ENCODE measurements at regions not wholly inside any gene's neighbourhood (a gene's known extent, or its start where the extent isn't known, plus 50 kb on each side); places are given as distances from the start of the nearest gene placed in this dataset.

- TF ChIP-seq CTCF (conservative IDR thresholded peaks at IDR 0.05) = no peak
- no peak overlapping the region for H3K27ac ChIP-seq
Observed at GRCh38 chr7:131657881-131658280, 101.5 kb upstream of the PODXL start.

GRCh38 chr7:131656980-131657723 lies 100.7 kb upstream of the PODXL start:
- no peak for TF ChIP-seq CTCF (conservative IDR thresholded peaks at IDR 0.05)
- no peak overlapping the region for H3K27ac ChIP-seq

GRCh38 chr7:131655866-131656265 lies 99.4 kb upstream of the PODXL start:
- TF ChIP-seq CTCF (conservative IDR thresholded peaks at IDR 0.05) = no peak
- H3K27ac ChIP-seq = no peak overlapping the region

- H3K27ac ChIP-seq = no peak overlapping the region
- no peak for TF ChIP-seq CTCF (conservative IDR thresholded peaks at IDR 0.05)
Observed at GRCh38 chr7:131655447-131655846, 99.0 kb upstream of the PODXL start.

- no peak overlapping the region for H3K27ac ChIP-seq
- TF ChIP-seq CTCF (conservative IDR thresholded peaks at IDR 0.05) = peak; percentile 89
Observed at GRCh38 chr7:131654668-131655326, 98.4 kb upstream of the PODXL start.

GRCh38 chr7:131654249-131654558 lies 97.8 kb upstream of the PODXL start:
- no peak for TF ChIP-seq CTCF (conservative IDR thresholded peaks at IDR 0.05)
- H3K27ac ChIP-seq = no peak overlapping the region

- no peak overlapping the region for H3K27ac ChIP-seq
- TF ChIP-seq CTCF (conservative IDR thresholded peaks at IDR 0.05) = no peak
Observed at GRCh38 chr7:131653418-131654248, 97.2 kb upstream of the PODXL start.
